Neural cell (in vitro differentiated cells): ENCODE measurements at regions not wholly inside any gene's neighbourhood (a gene's known extent, or its start where the extent isn't known, plus 50 kb on each side); places are given as distances from the start of the nearest gene placed in this dataset.

Experiments
- EP300 ChIP-seq: fragments of 450-650 bp; conservative IDR thresholded peaks from 2 replicates; pipeline ENCODE4 v1.6.1; 2014; ENCODE audit warnings: antibody characterized with exemption, mild to moderate bottlenecking, moderate library complexity; ENCODE audit not compliant: poor library complexity, severe bottlenecking
- EZH2 ChIP-seq: fragments of 200-600, 300-800 bp; shearing (Covaris generic), sonication (generic); IDR thresholded peaks from 2 replicates; pipeline ENCODE4 v1.6.1; 2014; ENCODE audit warnings: antibody characterized with exemption, low read length, borderline replicate concordance, mild to moderate bottlenecking; ENCODE audit not compliant: insufficient read depth, poor library complexity, severe bottlenecking
- POLR2AphosphoS5 ChIP-seq: IDR thresholded peaks from 2 replicates; pipeline ENCODE4 v1.6.1; 2012
- RAD21 ChIP-seq: fragments of 450-650 bp; conservative IDR thresholded peaks from 2 replicates; pipeline ENCODE4 v1.6.1; 2014; ENCODE audit warnings: antibody characterized with exemption, mild to moderate bottlenecking, moderate library complexity
- TAF1 ChIP-seq: IDR thresholded peaks from 2 replicates; pipeline ENCODE4 v1.6.1; 2012; ENCODE audit warnings: low read depth
- TF ChIP-seq, protein P1 (sequence below): fragments of 450-650 bp; IDR thresholded peaks from 2 replicates; pipeline ENCODE4 v1.5.1; 2014; ENCODE audit warnings: antibody characterized with exemption, mild to moderate bottlenecking, moderate library complexity; ENCODE audit not compliant: poor library complexity, severe bottlenecking
- TF ChIP-seq, protein P2 (sequence below): IDR thresholded peaks from 2 replicates; pipeline ENCODE4 v1.6.1; 2012; ENCODE audit warnings: borderline replicate concordance

DNA sequence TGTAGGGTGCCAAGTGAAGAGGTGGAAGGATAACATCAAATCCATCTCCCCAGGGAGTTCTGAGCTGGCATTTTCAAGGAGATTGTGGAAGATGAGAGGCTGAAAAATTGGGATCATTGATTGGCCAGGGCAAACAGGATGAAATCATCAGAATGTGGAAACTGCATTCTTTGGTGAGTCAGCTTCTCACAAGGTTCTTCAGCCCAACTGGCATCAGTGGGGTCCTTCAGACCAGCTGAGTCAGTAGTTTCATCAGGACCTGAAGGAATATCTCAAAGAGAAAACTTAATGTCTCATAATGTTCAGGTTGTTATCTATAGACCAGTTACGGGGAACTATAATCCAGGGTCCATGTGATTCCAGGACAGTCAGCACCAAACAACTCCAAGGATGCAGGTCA, 195.8 kb downstream of the HAO1 start:
- TF ChIP-seq, protein P1, sequence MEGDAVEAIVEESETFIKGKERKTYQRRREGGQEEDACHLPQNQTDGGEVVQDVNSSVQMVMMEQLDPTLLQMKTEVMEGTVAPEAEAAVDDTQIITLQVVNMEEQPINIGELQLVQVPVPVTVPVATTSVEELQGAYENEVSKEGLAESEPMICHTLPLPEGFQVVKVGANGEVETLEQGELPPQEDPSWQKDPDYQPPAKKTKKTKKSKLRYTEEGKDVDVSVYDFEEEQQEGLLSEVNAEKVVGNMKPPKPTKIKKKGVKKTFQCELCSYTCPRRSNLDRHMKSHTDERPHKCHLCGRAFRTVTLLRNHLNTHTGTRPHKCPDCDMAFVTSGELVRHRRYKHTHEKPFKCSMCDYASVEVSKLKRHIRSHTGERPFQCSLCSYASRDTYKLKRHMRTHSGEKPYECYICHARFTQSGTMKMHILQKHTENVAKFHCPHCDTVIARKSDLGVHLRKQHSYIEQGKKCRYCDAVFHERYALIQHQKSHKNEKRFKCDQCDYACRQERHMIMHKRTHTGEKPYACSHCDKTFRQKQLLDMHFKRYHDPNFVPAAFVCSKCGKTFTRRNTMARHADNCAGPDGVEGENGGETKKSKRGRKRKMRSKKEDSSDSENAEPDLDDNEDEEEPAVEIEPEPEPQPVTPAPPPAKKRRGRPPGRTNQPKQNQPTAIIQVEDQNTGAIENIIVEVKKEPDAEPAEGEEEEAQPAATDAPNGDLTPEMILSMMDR = no peak
- TF ChIP-seq POLR2AphosphoS5 = no peak
- no peak for TF ChIP-seq EZH2
- no peak for TF ChIP-seq RAD21
- no peak for TF ChIP-seq TAF1
- TF ChIP-seq, protein P2, sequence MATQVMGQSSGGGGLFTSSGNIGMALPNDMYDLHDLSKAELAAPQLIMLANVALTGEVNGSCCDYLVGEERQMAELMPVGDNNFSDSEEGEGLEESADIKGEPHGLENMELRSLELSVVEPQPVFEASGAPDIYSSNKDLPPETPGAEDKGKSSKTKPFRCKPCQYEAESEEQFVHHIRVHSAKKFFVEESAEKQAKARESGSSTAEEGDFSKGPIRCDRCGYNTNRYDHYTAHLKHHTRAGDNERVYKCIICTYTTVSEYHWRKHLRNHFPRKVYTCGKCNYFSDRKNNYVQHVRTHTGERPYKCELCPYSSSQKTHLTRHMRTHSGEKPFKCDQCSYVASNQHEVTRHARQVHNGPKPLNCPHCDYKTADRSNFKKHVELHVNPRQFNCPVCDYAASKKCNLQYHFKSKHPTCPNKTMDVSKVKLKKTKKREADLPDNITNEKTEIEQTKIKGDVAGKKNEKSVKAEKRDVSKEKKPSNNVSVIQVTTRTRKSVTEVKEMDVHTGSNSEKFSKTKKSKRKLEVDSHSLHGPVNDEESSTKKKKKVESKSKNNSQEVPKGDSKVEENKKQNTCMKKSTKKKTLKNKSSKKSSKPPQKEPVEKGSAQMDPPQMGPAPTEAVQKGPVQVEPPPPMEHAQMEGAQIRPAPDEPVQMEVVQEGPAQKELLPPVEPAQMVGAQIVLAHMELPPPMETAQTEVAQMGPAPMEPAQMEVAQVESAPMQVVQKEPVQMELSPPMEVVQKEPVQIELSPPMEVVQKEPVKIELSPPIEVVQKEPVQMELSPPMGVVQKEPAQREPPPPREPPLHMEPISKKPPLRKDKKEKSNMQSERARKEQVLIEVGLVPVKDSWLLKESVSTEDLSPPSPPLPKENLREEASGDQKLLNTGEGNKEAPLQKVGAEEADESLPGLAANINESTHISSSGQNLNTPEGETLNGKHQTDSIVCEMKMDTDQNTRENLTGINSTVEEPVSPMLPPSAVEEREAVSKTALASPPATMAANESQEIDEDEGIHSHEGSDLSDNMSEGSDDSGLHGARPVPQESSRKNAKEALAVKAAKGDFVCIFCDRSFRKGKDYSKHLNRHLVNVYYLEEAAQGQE = no peak
- no peak for TF ChIP-seq EP300
